NCI-H82 (cell line): ENCODE measurements at regions not wholly inside any gene's neighbourhood (a gene's known extent, or its start where the extent isn't known, plus 50 kb on each side); places are given as distances from the start of the nearest gene placed in this dataset.
"Not testable (repeated sequence)": the region's sequence is repeated elsewhere in the genome, so short reads cannot be mapped to it uniquely, and the experiment has no call there.

Source experiments
- DNase-seq: peaks from one replicate; lab custom pipeline; 2025; lab: John Stamatoyannopoulos, UW

- peak; percentile 53 for DNase-seq
Measured at GRCh38 chr3:139113993-139114375, 69.3 kb upstream of the PRR23C start.

- not testable (repeated sequence) for DNase-seq
Measured at GRCh38 chr3:139116631-139117030, 71.9 kb upstream of the PRR23C start.

- DNase-seq, result no peak
Measured at GRCh38 chr3:139117136-139117675, 72.5 kb upstream of the PRR23C start.

GRCh38 chr3:139117883-139118760 is 73.4 kb upstream of the PRR23C start:
- DNase-seq, result no peak

GRCh38 chr3:139118835-139119234 is 74.1 kb upstream of the PRR23C start:
- DNase-seq, result no peak

GRCh38 chr3:139119331-139120025 is 74.8 kb upstream of the PRR23C start:
- DNase-seq, result no peak

- no peak for DNase-seq
Measured at GRCh38 chr3:139120086-139121056, 75.7 kb upstream of the PRR23C start.

GRCh38 chr3:139121513-139122220 is 77.0 kb upstream of the PRR23C start:
- no peak for DNase-seq

- DNase-seq, result no peak
Measured at GRCh38 chr3:139122221-139122581, 77.5 kb upstream of the PRR23C start.

- DNase-seq, result no peak
Measured at GRCh38 chr3:139122612-139123011, 77.9 kb upstream of the PRR23C start.

GRCh38 chr3:139123377-139124095 is 78.8 kb upstream of the PRR23C start:
- DNase-seq, result peak; percentile 64

GRCh38 chr3:139124197-139124596 is 79.5 kb upstream of the PRR23C start:
- no peak for DNase-seq

GRCh38 chr3:139127101-139127500 is 82.4 kb upstream of the PRR23C start:
- DNase-seq, result no peak

GRCh38 chr3:139127629-139128028 is 82.9 kb upstream of the PRR23C start:
- not testable (repeated sequence) for DNase-seq

- no peak for DNase-seq
Measured at GRCh38 chr3:139128803-139129202, 84.1 kb upstream of the PRR23C start.

- DNase-seq, result no peak
Measured at GRCh38 chr3:139129892-139130291, 85.2 kb upstream of the PRR23C start.

GRCh38 chr3:139130390-139131140 is 85.9 kb upstream of the PRR23C start:
- no peak for DNase-seq

GRCh38 chr3:139131951-139132350 is 87.3 kb upstream of the PRR23C start:
- DNase-seq, result no peak

GRCh38 chr3:139132976-139133375 is 88.3 kb upstream of the PRR23C start:
- peak; percentile 95 for DNase-seq
